ENCODE measurements at regions not wholly inside any gene's neighbourhood (a gene's known extent, or its start where the extent isn't known, plus 50 kb on each side); places are given as distances from the start of the nearest gene placed in this dataset.
"Not testable (repeated sequence)": the region's sequence is repeated elsewhere in the genome, so short reads cannot be mapped to it uniquely, and the experiment has no call there.

DNA sequence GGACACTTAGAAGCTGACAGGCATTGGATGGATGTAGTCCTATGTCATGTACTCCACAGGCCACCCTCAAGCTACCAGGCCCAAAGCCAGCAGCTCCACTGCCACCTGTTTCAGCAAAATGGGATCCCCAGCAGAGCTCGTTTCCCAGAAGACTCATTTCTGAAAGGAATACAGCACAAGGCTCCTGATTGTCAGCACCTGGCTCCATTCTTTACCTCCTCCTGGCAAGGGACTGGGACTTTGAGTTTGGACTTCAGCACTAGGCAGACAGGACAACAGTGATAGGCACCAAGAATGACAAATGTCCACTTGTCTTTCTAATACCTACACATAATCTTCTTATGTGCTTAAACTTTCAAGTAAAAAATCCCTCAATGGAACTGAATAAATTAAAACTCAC, 150.4 kb upstream of the RXFP2 start:
- no peaks in the 10 kb centered on the region for H3K36me3 Mint-ChIP-seq (ENCODE audit: low read depth)
- no peak overlapping the region for H3K4me3 Mint-ChIP-seq
- ATAC-seq (replicated peaks): no peak
- no peaks in the 10 kb centered on the region for H3K4me1 Mint-ChIP-seq
- H3K27me3 Mint-ChIP-seq: peaks cover 16% of the 10 kb centered on the region
- no peak overlapping the region for H3K27ac Mint-ChIP-seq
- no peaks in the 10 kb centered on the region for H3K9me3 Mint-ChIP-seq

DNA sequence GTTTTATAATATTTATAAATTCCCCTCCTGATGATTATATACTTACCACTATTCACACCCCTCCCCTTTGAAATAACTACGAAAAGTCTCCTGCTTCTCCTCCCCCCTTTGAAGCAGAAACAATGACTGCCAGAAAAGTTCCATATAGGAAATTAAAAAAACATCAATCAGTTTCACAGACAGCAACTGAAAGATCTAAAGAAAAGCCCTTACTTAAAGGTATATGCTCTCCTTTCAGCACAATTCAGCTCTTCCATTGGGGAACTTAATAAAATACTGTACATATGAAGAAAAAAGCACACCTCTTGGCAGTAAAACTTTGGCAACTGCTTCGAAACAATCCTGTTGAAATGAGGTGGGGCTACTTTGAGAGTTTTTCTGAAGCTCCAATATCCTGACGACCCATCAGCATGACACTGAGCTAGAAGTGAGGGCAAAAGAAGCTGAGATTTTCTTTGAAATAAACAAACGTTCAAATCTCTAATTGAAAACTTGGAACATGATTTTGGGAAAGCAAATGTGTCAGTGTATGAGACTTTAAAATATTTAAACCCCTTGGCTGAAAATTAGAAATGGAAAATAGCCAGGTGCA, 147.6 kb upstream of the RXFP2 start:
- Mint-ChIP-seq H3K4me1 (no peaks in the 10 kb centered on the region), H3K36me3 (ENCODE audit: low read depth) (no peaks in the 10 kb centered on the region), H3K27ac (no peak overlapping the region), H3K27me3 (peaks cover 16% of the 10 kb centered on the region), H3K9me3 (no peaks in the 10 kb centered on the region), H3K4me3 (no peak overlapping the region)
- no peak for ATAC-seq (replicated peaks)

DNA sequence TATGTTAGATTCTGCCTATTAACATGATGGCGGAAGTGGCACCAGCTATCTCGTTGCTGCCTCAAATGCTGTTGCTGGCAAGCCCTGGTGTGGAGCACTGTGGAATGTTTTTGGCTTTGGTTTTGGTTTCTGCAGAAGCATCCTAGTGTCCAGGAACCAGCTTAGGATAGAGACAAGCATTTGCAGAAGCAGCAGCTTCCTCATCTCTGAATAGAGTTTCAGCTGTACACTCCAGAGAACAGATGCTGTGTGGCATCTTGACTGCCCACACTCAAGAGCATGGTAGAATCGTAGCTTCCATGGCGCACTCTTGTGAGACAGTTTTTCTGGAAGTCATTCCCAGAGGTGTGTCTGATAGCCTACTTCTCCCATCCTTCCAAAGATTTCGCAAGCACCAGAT, 145.3 kb upstream of the RXFP2 start:
- Mint-ChIP-seq H3K27me3 (peaks cover 10% of the 10 kb centered on the region), H3K36me3 (ENCODE audit: low read depth) (no peaks in the 10 kb centered on the region), H3K4me3 (no peak overlapping the region), H3K9me3 (no peaks in the 10 kb centered on the region), H3K27ac (no peak overlapping the region), H3K4me1 (no peaks in the 10 kb centered on the region)
- no peak for ATAC-seq (replicated peaks)

DNA sequence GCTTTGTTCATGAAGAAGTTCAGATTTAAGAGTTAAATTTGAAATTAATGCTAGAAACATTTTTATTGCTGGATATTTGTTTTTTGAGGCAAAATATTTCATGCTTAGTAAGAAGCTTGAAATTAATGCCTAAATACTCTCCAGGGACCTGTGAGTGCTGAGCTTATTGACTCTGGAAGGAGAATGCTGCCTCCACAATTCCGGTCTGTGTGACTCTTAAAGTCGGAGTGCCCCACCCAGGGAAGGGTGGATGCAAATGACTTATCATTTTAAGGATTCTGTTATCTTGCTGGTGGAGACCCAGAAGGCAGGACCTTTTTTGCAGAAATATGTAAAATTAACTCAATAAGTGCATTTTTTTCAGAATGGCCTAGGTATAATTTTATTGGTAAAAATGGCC, 143.8 kb upstream of the RXFP2 start:
- H3K9me3 Mint-ChIP-seq: no peaks in the 10 kb centered on the region
- no peaks in the 10 kb centered on the region for H3K36me3 Mint-ChIP-seq (ENCODE audit: low read depth)
- no peaks in the 10 kb centered on the region for H3K4me1 Mint-ChIP-seq
- no peak overlapping the region for H3K4me3 Mint-ChIP-seq
- H3K27me3 Mint-ChIP-seq: peaks cover 10% of the 10 kb centered on the region
- H3K27ac Mint-ChIP-seq: no peak overlapping the region
- ATAC-seq (replicated peaks): no peak

DNA sequence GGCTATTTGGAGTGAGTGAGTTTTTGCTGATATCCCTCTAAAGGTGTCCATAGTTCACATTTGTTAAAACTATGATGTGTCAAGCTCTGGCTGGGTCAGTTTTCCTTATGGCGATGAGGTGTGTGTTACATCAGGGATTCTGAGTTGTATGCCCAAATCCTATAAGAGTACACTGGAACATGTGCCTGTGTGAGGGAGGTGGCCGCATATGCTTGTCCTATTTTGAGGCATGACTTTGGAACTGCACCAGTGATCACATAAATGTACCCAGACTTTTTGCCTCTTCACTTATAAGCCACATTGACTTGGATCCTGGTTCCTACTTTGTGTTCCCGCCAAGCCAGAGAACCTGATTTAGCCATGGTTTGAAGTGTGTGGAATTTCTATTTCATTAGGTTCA, 140.3 kb upstream of the RXFP2 start:
- Mint-ChIP-seq H3K4me1 (no peaks in the 10 kb centered on the region), H3K4me3 (no peak overlapping the region), H3K27me3 (peaks cover 2% of the 10 kb centered on the region), H3K36me3 (ENCODE audit: low read depth) (no peaks in the 10 kb centered on the region), H3K9me3 (no peaks in the 10 kb centered on the region), H3K27ac (no peak overlapping the region)
- no peak for ATAC-seq (replicated peaks)

DNA sequence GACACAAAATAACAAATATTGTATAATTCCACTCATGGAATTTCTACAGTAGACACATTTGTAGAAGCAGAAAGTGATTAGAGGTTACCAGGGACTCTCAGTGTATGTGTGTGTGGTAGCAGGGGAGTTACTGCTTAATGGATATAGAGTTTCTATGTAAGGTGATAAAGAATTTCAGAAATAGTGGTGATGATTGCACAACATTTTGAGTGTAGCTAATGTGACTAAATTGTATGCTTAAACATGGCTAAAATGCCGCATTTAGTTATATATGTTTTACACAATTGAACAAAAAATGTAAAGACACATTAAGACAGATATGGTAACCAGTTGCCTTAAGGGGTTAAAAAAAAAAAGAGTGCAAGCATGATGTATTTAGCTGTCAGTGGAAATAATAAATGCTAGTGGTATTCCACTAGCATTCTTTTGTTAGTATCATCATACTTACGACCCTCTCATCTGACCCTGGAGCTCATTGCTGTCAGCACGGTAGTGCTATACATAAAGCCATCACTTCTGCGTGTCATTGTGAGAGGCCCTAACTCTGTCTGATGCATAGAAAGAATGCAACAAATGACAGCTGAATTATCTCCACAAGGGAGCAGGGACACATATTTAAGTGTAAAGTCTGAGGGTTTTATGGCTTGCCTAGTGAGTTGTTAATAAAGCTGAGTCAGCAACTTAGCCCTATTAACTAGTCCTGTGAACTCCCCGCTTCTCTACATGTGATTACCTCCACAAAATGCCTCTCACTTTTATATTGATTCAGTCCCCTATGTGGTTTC, 134.1 kb upstream of the RXFP2 start:
- Mint-ChIP-seq H3K4me1 (no peaks in the 10 kb centered on the region), H3K9me3 (no peaks in the 10 kb centered on the region), H3K27me3 (no peaks in the 10 kb centered on the region), H3K36me3 (ENCODE audit: low read depth) (no peaks in the 10 kb centered on the region), H3K4me3 (no peak overlapping the region), H3K27ac (no peak overlapping the region)
- no peak for ATAC-seq (replicated peaks)

DNA sequence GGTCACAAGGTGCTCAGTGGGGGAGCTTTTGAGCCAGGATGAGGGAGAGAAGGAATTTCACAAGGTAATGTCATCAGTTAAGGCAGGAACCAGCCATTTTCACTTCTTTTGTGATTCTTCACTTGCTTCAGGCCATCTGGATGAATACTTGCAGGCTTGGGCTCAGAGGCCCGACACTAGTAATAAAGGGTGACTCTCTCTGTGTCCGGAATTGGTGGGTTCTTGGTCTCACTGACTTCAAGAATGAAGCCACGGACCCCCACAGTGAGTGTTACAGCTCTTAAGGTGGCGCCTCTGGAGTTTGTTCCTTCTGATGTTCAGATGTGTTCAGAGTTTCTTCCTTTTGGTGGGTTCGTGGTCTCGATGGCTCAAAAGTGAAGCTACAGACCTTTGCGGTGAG, 131.8 kb upstream of the RXFP2 start:
- H3K4me3 Mint-ChIP-seq; ATAC-seq (replicated peaks); H3K4me1 Mint-ChIP-seq; H3K27me3 Mint-ChIP-seq; H3K9me3 Mint-ChIP-seq; H3K36me3 Mint-ChIP-seq (ENCODE audit: low read depth); H3K27ac Mint-ChIP-seq: not testable (repeated sequence)

DNA sequence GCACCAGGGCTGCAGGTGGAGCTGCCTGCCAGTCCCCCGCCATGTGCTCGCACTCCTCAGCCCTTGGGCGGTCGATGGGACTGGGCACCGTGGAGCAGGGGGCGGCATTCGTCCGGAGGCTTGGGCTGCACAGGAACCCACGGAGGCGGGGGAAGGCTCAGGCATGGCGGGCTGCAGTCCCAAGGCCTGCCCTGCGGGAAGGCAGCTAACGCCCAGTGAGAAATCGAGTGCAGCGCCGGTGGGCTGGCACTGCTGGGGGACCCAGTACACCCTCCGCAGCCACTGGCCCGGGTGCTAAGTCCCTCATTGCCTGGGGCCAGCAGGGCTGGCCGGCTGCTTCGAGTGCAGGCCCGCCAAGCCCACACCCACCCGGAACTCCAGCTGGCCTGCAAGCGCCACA, 130.5 kb upstream of the RXFP2 start:
- not testable (repeated sequence) for H3K4me1 Mint-ChIP-seq; H3K4me3 Mint-ChIP-seq; H3K27me3 Mint-ChIP-seq; ATAC-seq (replicated peaks); H3K9me3 Mint-ChIP-seq; H3K36me3 Mint-ChIP-seq (ENCODE audit: low read depth); H3K27ac Mint-ChIP-seq

DNA sequence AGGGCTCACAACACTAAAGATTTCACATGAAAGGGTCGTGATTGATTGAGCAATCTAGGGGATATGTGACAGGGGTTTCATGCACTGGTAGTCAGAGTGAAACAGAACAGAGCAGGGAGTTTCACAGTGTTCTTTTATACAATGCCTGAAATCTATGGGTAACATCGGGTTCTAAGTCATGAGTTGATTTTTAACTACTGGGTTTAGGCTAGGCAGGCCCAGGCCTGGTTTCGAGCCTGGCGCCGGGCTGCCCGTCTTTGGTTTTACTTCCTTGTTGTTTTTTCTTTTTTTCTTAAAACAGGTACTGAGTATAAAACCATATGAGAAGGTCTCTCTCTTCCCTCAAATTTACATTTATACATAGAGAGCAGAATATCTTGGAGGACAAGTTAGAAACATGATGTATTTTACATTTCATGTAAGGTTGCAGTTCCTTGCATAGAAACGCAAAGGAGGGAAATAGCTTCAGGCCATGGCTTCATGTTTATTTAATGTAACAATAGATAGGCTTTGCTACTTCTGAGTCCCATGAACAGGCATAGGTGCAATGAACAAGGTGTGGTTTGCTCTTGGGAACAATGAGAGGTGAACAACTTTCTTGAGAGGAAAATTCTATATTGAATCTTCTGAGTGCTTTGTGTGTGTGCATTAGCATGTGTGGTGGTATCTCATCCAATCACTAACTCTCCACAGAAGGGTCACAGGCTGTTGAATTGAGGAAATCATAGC, 128.9 kb upstream of the RXFP2 start:
- Mint-ChIP-seq H3K27ac (no peak overlapping the region), H3K27me3 (no peaks in the 10 kb centered on the region), H3K4me1 (no peaks in the 10 kb centered on the region), H3K9me3 (peaks cover 9% of the 10 kb centered on the region), H3K4me3 (no peak overlapping the region), H3K36me3 (ENCODE audit: low read depth) (no peaks in the 10 kb centered on the region)
- no peak for ATAC-seq (replicated peaks)

DNA sequence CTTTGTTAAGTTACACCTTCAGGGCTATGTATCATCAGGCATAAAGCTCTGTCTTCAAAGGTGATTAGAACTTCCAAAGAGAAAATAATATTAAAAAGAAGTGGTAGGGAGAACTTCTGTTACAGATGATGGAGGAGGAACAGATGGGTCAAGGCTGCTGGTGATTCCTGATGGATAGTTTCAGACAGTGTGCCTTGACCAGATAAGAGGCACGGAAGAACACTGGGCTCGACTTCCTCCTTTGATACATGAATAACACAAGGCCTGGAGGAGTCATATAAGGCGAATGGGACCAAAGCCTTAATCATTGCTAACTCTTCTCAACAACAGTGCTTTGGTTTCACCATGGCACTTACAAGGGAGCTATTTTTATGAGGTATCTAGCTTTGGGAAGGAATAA, 128.1 kb upstream of the RXFP2 start:
- Mint-ChIP-seq H3K27me3 (no peaks in the 10 kb centered on the region), H3K27ac (no peak overlapping the region), H3K36me3 (ENCODE audit: low read depth) (no peaks in the 10 kb centered on the region), H3K9me3 (peaks cover 9% of the 10 kb centered on the region), H3K4me1 (no peaks in the 10 kb centered on the region), H3K4me3 (no peak overlapping the region)
- no peak for ATAC-seq (replicated peaks)

DNA sequence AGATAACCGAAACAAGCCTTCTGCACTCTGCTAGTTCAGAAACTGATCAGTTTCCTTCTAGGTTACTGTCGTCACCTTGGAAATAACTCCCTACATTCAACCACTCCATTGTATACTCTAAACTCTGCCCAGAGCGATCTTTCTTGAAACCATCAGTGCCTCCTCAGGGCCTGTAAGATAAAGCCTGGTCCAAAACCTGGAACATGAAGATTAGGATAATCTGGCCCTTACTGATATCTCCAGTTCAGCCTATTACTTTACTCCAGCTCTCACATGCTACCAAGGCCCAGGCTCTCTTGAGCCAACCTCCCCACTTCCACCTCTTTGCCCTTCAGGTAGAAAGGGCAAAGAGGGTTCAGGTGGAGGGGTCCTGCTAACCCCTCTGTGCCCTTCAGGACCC, 125.3 kb upstream of the RXFP2 start:
- H3K9me3 Mint-ChIP-seq: peaks cover 9% of the 10 kb centered on the region
- no peaks in the 10 kb centered on the region for H3K27me3 Mint-ChIP-seq
- no peak overlapping the region for H3K4me3 Mint-ChIP-seq
- no peaks in the 10 kb centered on the region for H3K4me1 Mint-ChIP-seq
- no peak for ATAC-seq (replicated peaks)
- no peak overlapping the region for H3K27ac Mint-ChIP-seq
- H3K36me3 Mint-ChIP-seq (ENCODE audit: low read depth): no peaks in the 10 kb centered on the region

DNA sequence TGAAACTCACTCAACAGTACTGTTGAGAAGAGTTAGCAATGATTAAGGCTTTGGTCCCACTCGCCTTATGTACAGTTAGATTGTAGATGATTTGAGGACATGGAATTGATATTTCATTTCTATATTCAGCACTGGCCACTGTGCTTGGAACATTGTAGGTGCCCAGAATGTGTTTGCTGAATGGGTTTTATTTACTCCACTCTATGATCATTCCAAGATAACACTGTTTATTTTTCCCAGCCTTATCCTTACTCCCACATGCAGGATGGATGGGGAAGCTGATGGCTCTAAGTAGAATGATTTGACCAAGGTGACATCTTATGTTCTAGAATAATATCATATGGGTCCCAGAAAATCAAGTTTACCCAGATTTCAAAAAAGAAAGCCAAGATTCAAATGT, 124.6 kb upstream of the RXFP2 start:
- ATAC-seq (replicated peaks): no peak
- Mint-ChIP-seq H3K27me3 (no peaks in the 10 kb centered on the region), H3K36me3 (ENCODE audit: low read depth) (no peaks in the 10 kb centered on the region), H3K9me3 (peaks cover 9% of the 10 kb centered on the region), H3K4me1 (no peaks in the 10 kb centered on the region), H3K27ac (no peak overlapping the region), H3K4me3 (no peak overlapping the region)

DNA sequence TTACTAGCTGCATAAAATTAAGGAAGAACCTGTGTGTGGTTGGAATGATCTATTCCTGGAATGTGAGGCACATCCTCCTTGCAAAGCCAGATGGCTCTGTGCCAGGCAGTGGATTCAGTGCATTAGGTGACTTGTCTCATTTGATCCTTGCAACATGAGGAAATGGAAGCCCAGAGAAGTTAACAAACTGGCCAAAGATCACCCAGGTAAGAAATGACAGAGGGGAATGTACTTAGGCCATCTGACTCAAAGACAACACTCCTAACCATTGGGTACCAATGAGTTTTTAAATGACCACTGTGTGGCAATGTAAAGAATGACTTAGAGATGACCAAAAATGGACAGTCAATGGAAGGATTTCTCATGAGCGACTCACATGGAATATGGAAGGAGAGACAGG, 114.2 kb upstream of the RXFP2 start:
- H3K36me3 Mint-ChIP-seq (ENCODE audit: low read depth): no peaks in the 10 kb centered on the region
- H3K27ac Mint-ChIP-seq: no peak overlapping the region
- H3K4me1 Mint-ChIP-seq: no peaks in the 10 kb centered on the region
- no peak for ATAC-seq (replicated peaks)
- peaks cover 10% of the 10 kb centered on the region for H3K27me3 Mint-ChIP-seq
- H3K9me3 Mint-ChIP-seq: peaks cover 3% of the 10 kb centered on the region
- no peak overlapping the region for H3K4me3 Mint-ChIP-seq

DNA sequence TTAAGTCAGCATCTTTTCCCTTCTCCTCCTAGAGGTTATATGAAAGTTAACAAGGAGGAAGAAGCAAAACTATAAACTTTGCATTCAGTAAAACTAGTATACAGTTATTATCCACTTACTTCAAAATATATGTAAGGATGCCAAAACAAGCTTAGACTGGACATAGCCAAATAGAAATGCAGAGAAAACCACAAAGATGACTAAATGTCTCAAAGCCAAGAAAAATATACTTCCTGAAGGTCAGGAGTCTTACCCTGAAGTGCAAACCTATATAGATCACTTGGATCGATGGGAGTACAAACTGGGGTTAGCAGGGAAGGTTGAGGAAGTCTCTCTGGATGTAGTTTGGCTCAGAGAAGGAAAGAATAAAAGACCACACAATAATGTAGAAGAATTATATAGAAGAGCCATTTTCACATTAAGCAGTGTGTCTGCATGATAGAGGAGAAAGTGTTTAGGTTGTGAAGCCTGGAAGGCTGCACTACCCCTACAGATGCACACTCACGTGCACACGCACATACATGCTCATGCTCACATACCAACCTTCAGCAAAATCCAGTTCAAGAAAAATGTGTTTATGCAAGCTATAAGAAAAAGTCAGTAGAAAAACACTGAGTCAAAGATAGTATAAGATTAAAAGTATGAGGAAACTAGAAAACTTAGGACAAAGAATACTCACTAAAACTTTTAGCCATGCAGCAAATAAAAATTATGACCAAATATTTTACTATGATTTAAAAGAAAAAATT, 112.1 kb upstream of the RXFP2 start:
- Mint-ChIP-seq H3K27me3 (peaks cover 10% of the 10 kb centered on the region), H3K9me3 (peaks cover 3% of the 10 kb centered on the region)

More for the DNA sequence above, 112.1 kb upstream of the RXFP2 start:
- H3K27ac Mint-ChIP-seq: no peak overlapping the region
- no peak for ATAC-seq (replicated peaks)
- no peaks in the 10 kb centered on the region for H3K4me1 Mint-ChIP-seq
- H3K36me3 Mint-ChIP-seq (ENCODE audit: low read depth): no peaks in the 10 kb centered on the region
- H3K4me3 Mint-ChIP-seq: no peak overlapping the region

Measured in activated T-helper 17 cell treated with anti-CD3 and anti-CD28 coated beads, Interleukin-2, amount 50 U/mL, for 72 hours (primary cell).